Stomach smooth muscle (tissue), 2 donors: ENCODE measurements at regions not wholly inside any gene's neighbourhood (a gene's known extent, or its start where the extent isn't known, plus 50 kb on each side); places are given as distances from the start of the nearest gene placed in this dataset.
"Not testable (repeated sequence)": the region's sequence is repeated elsewhere in the genome, so short reads cannot be mapped to it uniquely, and the experiment has no call there.

Source experiments
- H3K27ac ChIP-seq: one replicate; pipeline ENCODE4 v1.7.0; 2013; ENCODE audit warnings: mild to moderate bottlenecking, low read length, inconsistent platforms
- H3K27me3 ChIP-seq, 2 donors: one replicate each; pipeline ENCODE4 v1.7.0; 2013; ENCODE audit warnings: low read length in 2 of 2; ENCODE audit not compliant: insufficient read depth in 2 of 2, control insufficient read depth in 1 of 2
- H3K36me3 ChIP-seq, 2 donors: one replicate each; pipeline ENCODE4 v1.7.0; 2013; ENCODE audit warnings: low read length in 2 of 2; ENCODE audit not compliant: control insufficient read depth in 2 of 2, insufficient read depth in 2 of 2
- H3K4me1 ChIP-seq: one replicate; pipeline ENCODE4 v1.7.0; 2013; ENCODE audit warnings: low read length; ENCODE audit not compliant: control insufficient read depth, insufficient read depth
- H3K4me3 ChIP-seq, 2 donors: one replicate each; pipeline ENCODE4 v1.7.0; 2013; ENCODE audit warnings: low read length in 2 of 2
- H3K9ac ChIP-seq, 2 donors: one replicate each; pipeline ENCODE4 v1.7.0; 2013; ENCODE audit warnings: low read length in 2 of 2, mild to moderate bottlenecking in 1 of 2
- H3K9me3 ChIP-seq, 2 donors: one replicate each; pipeline ENCODE4 v1.7.0; 2013; ENCODE audit warnings: low read length in 2 of 2; ENCODE audit not compliant: control insufficient read depth in 2 of 2
- donor health status: healthy.
- donor health status: Pancreatic carcinoma.

- no peaks in the 10 kb centered on the region for H3K27me3 ChIP-seq
- no peaks in the 10 kb centered on the region for H3K36me3 ChIP-seq
- peaks cover 9% of the 10 kb centered on the region for H3K4me1 ChIP-seq
- H3K4me3 ChIP-seq = no peak overlapping the region
- no peaks in the 10 kb centered on the region for H3K9me3 ChIP-seq
- no peak overlapping the region for H3K27ac ChIP-seq
- no peak overlapping the region for H3K9ac ChIP-seq
Measured at GRCh38 chr12:115375186-115375991, 691.4 kb upstream of the TBX3 start.

- Histone ChIP-seq H3K9ac (no peak overlapping the region), H3K36me3 (no peaks in the 10 kb centered on the region), H3K27me3 (no peaks in the 10 kb centered on the region), H3K4me1 (peaks cover 9% of the 10 kb centered on the region), H3K9me3 (no peaks in the 10 kb centered on the region), H3K27ac (no peak overlapping the region), H3K4me3 (no peak overlapping the region)
Measured at GRCh38 chr12:115374480-115375185, 690.7 kb upstream of the TBX3 start.

- Histone ChIP-seq H3K27ac (no peak overlapping the region), H3K4me3 (no peak overlapping the region), H3K4me1 (peaks cover 9% of the 10 kb centered on the region), H3K9ac (no peak overlapping the region), H3K27me3 (no peaks in the 10 kb centered on the region), H3K9me3 (no peaks in the 10 kb centered on the region), H3K36me3 (no peaks in the 10 kb centered on the region)
Measured at GRCh38 chr12:115371711-115372110, 687.7 kb upstream of the TBX3 start.

GRCh38 chr12:115370650-115371049, 686.7 kb upstream of the TBX3 start:
- no peaks in the 10 kb centered on the region for H3K27me3 ChIP-seq
- H3K9me3 ChIP-seq = no peaks in the 10 kb centered on the region
- no peak overlapping the region for H3K27ac ChIP-seq
- H3K9ac ChIP-seq = no peak overlapping the region
- no peak overlapping the region for H3K4me3 ChIP-seq
- peaks cover 5% of the 10 kb centered on the region for H3K4me1 ChIP-seq
- no peaks in the 10 kb centered on the region for H3K36me3 ChIP-seq

- no peak overlapping the region for H3K27ac ChIP-seq
- no peaks in the 10 kb centered on the region for H3K9me3 ChIP-seq
- H3K9ac ChIP-seq = no peak overlapping the region
- H3K4me3 ChIP-seq = no peak overlapping the region
- no peaks in the 10 kb centered on the region for H3K36me3 ChIP-seq
- H3K4me1 ChIP-seq = peaks cover 2% of the 10 kb centered on the region
- H3K27me3 ChIP-seq = no peaks in the 10 kb centered on the region
Measured at GRCh38 chr12:115370207-115370606, 686.2 kb upstream of the TBX3 start.

GRCh38 chr12:115366277-115366676, 682.3 kb upstream of the TBX3 start:
- H3K4me1 ChIP-seq, H3K36me3 ChIP-seq, H3K4me3 ChIP-seq, H3K9me3 ChIP-seq, H3K27me3 ChIP-seq, H3K9ac ChIP-seq, H3K27ac ChIP-seq: not testable (repeated sequence)

GRCh38 chr12:115365765-115366164, 681.8 kb upstream of the TBX3 start:
- not testable (repeated sequence) for H3K9ac ChIP-seq

GRCh38 chr12:115364921-115365320, 680.9 kb upstream of the TBX3 start:
- no peaks in the 10 kb centered on the region for H3K27me3 ChIP-seq
- no peaks in the 10 kb centered on the region for H3K4me1 ChIP-seq
- H3K36me3 ChIP-seq = no peaks in the 10 kb centered on the region
- no peaks in the 10 kb centered on the region for H3K9me3 ChIP-seq
- H3K4me3 ChIP-seq = no peak overlapping the region
- H3K9ac ChIP-seq = no peak overlapping the region
- no peak overlapping the region for H3K27ac ChIP-seq

More at GRCh38 chr12:115365765-115366164, 681.8 kb upstream of the TBX3 start:
- not testable (repeated sequence) for H3K9me3 ChIP-seq, H3K27me3 ChIP-seq, H3K4me1 ChIP-seq, H3K27ac ChIP-seq, H3K36me3 ChIP-seq, H3K4me3 ChIP-seq

GRCh38 chr12:115362339-115362976, 678.5 kb upstream of the TBX3 start:
- no peaks in the 10 kb centered on the region for H3K4me1 ChIP-seq
- no peak overlapping the region for H3K9ac ChIP-seq
- H3K27me3 ChIP-seq = no peaks in the 10 kb centered on the region
- H3K4me3 ChIP-seq = no peak overlapping the region
- H3K27ac ChIP-seq = no peak overlapping the region
- H3K36me3 ChIP-seq = no peaks in the 10 kb centered on the region
- no peaks in the 10 kb centered on the region for H3K9me3 ChIP-seq

- Histone ChIP-seq H3K36me3 (no peaks in the 10 kb centered on the region), H3K9ac (no peak overlapping the region), H3K4me1 (no peaks in the 10 kb centered on the region), H3K27me3 (no peaks in the 10 kb centered on the region), H3K9me3 (no peaks in the 10 kb centered on the region), H3K4me3 (no peak overlapping the region), H3K27ac (no peak overlapping the region)
Measured at GRCh38 chr12:115357681-115358080, 673.7 kb upstream of the TBX3 start.

- H3K36me3 ChIP-seq = no peaks in the 10 kb centered on the region
- no peak overlapping the region for H3K27ac ChIP-seq
- no peak overlapping the region for H3K9ac ChIP-seq
- H3K27me3 ChIP-seq = no peaks in the 10 kb centered on the region
- H3K4me1 ChIP-seq = no peaks in the 10 kb centered on the region
- no peaks in the 10 kb centered on the region for H3K9me3 ChIP-seq
- H3K4me3 ChIP-seq = no peak overlapping the region
Measured at GRCh38 chr12:115355301-115355700, 671.3 kb upstream of the TBX3 start.
